Lung (tissue), 11 donors: ENCODE measurements at regions not wholly inside any gene's neighbourhood (a gene's known extent, or its start where the extent isn't known, plus 50 kb on each side); places are given as distances from the start of the nearest gene placed in this dataset.

Experiments
- ATAC-seq: fragments of 200-7000 bp; cut with Tn5 transposase; one replicate; pipeline ENCODE4 v1.9.1; 2020; ENCODE audit warnings: moderate number of reproducible peaks; ENCODE audit not compliant: insufficient read depth, low FRiP score
- DNase-seq, 3 donors: peaks; one replicate each; pipeline ENCODE4 v3.0.0-alpha.2; 2013 to 2017
- H3K27ac ChIP-seq, 2 donors: one replicate each; pipeline ENCODE4 v1.5.1; 2013; ENCODE audit warnings: mild to moderate bottlenecking in 2 of 2, moderate library complexity in 2 of 2, control low read depth in 1 of 2, inconsistent platforms in 1 of 2, low read depth in 1 of 2, low read length in 1 of 2
- H3K27me3 ChIP-seq, 3 donors: one replicate each; pipeline ENCODE4 v1.5.1; 2013; ENCODE audit warnings: low read length in 2 of 3; ENCODE audit not compliant: control insufficient read depth in 3 of 3, insufficient read depth in 3 of 3
- H3K36me3 ChIP-seq, 4 donors: one replicate each; pipeline ENCODE4 v1.5.1; 2013; ENCODE audit warnings: low read length in 4 of 4, mild to moderate bottlenecking in 1 of 4, moderate library complexity in 1 of 4; ENCODE audit not compliant: control insufficient read depth in 4 of 4, insufficient read depth in 4 of 4
- H3K4me1 ChIP-seq, 5 donors: one replicate each; pipeline ENCODE4 v1.5.1; 2013; ENCODE audit warnings: low read length in 5 of 5, mild to moderate bottlenecking in 2 of 5, moderate library complexity in 1 of 5; ENCODE audit not compliant: control insufficient read depth in 5 of 5, insufficient read depth in 5 of 5
- H3K4me3 ChIP-seq: one replicate; pipeline ENCODE4 v1.5.1; 2013; ENCODE audit warnings: mild to moderate bottlenecking, control low read depth, moderate library complexity
- H3K9ac ChIP-seq, 2 donors: one replicate each; pipeline ENCODE4 v1.5.1; 2013; ENCODE audit warnings: low read length in 2 of 2, control low read depth in 1 of 2; ENCODE audit not compliant: insufficient read depth in 1 of 2
- H3K9me3 ChIP-seq, 4 donors: one replicate each; pipeline ENCODE4 v1.5.1; 2013; ENCODE audit warnings: low read length in 3 of 4, mild to moderate bottlenecking in 1 of 4, moderate library complexity in 1 of 4; ENCODE audit not compliant: control insufficient read depth in 4 of 4, insufficient read depth in 3 of 4
- WGBS, 2 donors: extraction: QIAGEN DNeasy Blood & Tissue Kit; methylation state at CpG; one replicate each; pipeline ENCODE4 v1.1.7; 2013; 5-methylcytosine and 5-hydroxymethylcytosine counted together
- TF ChIP-seq, protein P1 (sequence below): IDR thresholded peaks from 2 replicates; pipeline ENCODE4 v1.5.1; 2012; ENCODE audit warnings: mild to moderate bottlenecking; ENCODE audit errors: control extremely low read depth, extremely low read depth
- donor health status: control.
- donor health status: control.
- donor health status: Bipolar disorder and iron deficiency.
- donor health status: healthy.
- donor health status: DM: yes; HTN: yes; CAD: no.

DNA sequence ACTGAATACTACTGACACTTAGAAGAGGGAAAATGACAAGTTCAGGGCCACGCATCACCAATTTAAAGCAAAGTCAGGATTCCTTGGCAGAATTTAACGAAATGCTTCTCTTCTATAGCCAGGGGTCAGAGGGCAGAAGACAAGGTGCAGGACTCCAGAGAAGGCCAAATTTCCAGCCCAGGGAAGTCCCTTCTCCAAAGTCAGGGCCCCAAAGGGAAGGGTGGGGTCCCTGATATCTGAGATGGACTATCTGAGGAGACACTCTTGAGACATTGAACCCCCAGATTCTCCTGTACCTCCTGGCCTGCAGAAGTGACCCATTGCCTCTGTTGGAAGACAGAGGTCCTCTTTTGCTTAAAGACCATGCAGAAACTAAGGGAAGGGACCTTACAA lies 91.2 kb downstream of the RPS6KA4 start:
- 87 to 95% methylated on average over 2 of the region's 2 CpGs for WGBS, 2 donors

DNA sequence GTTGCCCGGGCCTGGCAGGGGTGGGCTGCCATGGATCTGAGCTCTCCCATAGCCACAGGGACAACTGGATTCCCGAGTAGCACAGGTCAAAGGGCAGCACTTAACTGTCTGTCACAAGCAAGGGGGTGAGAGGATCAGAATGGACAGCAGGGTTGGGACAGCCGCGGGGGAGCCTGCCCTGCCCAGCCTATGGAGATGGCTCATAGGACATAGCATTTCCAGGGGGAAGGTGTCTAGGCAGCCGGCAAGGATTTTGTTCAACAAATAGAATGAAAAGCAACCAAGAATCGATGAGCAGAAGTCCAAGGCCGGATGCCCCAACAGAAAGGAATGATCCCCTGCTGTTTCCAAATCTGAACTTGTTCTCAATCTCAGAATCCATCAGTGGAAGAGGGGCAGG lies 92.9 kb downstream of the RPS6KA4 start:
- 69 to 82% methylated on average over 7 of the region's 7 CpGs for WGBS, 2 donors
- no peak for DNase-seq
- no peak overlapping the region for H3K27ac ChIP-seq
- H3K36me3 ChIP-seq, result no peaks in the 10 kb centered on the region
- no peaks in the 10 kb centered on the region for H3K27me3 ChIP-seq
- no peak overlapping the region for H3K9ac ChIP-seq
- TF ChIP-seq, protein P1, sequence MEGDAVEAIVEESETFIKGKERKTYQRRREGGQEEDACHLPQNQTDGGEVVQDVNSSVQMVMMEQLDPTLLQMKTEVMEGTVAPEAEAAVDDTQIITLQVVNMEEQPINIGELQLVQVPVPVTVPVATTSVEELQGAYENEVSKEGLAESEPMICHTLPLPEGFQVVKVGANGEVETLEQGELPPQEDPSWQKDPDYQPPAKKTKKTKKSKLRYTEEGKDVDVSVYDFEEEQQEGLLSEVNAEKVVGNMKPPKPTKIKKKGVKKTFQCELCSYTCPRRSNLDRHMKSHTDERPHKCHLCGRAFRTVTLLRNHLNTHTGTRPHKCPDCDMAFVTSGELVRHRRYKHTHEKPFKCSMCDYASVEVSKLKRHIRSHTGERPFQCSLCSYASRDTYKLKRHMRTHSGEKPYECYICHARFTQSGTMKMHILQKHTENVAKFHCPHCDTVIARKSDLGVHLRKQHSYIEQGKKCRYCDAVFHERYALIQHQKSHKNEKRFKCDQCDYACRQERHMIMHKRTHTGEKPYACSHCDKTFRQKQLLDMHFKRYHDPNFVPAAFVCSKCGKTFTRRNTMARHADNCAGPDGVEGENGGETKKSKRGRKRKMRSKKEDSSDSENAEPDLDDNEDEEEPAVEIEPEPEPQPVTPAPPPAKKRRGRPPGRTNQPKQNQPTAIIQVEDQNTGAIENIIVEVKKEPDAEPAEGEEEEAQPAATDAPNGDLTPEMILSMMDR, result no peak
- H3K4me1 ChIP-seq, result peaks cover 0 to 22% (median 0%) of the 10 kb centered on the region in 5 donors
- H3K4me3 ChIP-seq, result no peak overlapping the region
- peaks cover 0 to 7% (median 0%) of the 10 kb centered on the region in 4 donors for H3K9me3 ChIP-seq
- no peak for ATAC-seq

More for the DNA sequence above, 91.2 kb downstream of the RPS6KA4 start:
- H3K27ac ChIP-seq, result no peak overlapping the region
- TF ChIP-seq, protein P1, result no peak
- peaks cover 0 to 7% (median 0%) of the 10 kb centered on the region in 4 donors for H3K9me3 ChIP-seq
- H3K4me3 ChIP-seq, result no peak overlapping the region
- H3K9ac ChIP-seq, result no peak overlapping the region
- H3K36me3 ChIP-seq, result no peaks in the 10 kb centered on the region
- ATAC-seq (no peak), DNase-seq (no peak)
- H3K27me3 ChIP-seq, result no peaks in the 10 kb centered on the region
- peaks cover 0 to 22% (median 0%) of the 10 kb centered on the region in 5 donors for H3K4me1 ChIP-seq

DNA sequence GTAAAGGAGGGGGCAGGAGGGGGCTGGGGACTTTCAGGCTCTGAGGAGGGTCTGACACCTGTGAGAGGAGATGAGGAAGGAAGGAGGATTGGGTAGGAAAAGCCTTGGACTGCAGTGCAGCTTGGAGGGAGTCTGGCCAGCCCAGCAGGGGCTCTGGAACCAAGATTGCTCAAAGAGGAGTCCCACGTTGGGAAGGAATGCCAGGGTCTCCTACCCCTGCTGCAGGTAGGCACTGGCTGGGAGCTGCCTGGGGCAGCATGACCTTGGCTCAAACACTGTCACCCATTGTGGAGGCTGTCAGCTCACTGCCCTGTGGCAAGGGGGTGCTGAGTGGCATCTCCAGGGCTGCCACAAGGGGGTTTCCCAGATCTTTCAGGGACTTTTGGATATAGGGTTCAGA lies 94.5 kb downstream of the RPS6KA4 start:
- TF ChIP-seq, protein P1, result no peak
- H3K9ac ChIP-seq, result no peak overlapping the region
- ATAC-seq (no peak), DNase-seq (no peak)
- H3K27me3 ChIP-seq, result no peaks in the 10 kb centered on the region
- no peaks in the 10 kb centered on the region for H3K36me3 ChIP-seq
- H3K4me1 ChIP-seq, result peaks cover 0 to 11% (median 0%) of the 10 kb centered on the region in 5 donors
- H3K4me3 ChIP-seq, result no peak overlapping the region
- H3K27ac ChIP-seq, result no peak overlapping the region
- 71 to 100% methylated on average over 1 of the region's 1 CpG for WGBS, 2 donors
- peaks cover 0 to 7% (median 0%) of the 10 kb centered on the region in 4 donors for H3K9me3 ChIP-seq
